GM12875 (cell line): ENCODE measurements at regions not wholly inside any gene's neighbourhood (a gene's known extent, or its start where the extent isn't known, plus 50 kb on each side); places are given as distances from the start of the nearest gene placed in this dataset.
A peak's percentile ranks its signal among the peaks of the same experiment; 100 is the strongest.

Source experiments
- H3K4me3 ChIP-seq: one replicate; pipeline ENCODE4 v1.5.1; 2011; ENCODE audit warnings: low read depth, low read length, control low read depth
- TF ChIP-seq, protein P1 (sequence below): IDR thresholded peaks from 2 replicates; pipeline ENCODE4 v1.5.1; 2011; ENCODE audit warnings: low read depth, mild to moderate bottlenecking, control low read depth, inconsistent platforms, low read length, moderate library complexity, borderline replicate concordance; ENCODE audit not compliant: insufficient read depth

DNA sequence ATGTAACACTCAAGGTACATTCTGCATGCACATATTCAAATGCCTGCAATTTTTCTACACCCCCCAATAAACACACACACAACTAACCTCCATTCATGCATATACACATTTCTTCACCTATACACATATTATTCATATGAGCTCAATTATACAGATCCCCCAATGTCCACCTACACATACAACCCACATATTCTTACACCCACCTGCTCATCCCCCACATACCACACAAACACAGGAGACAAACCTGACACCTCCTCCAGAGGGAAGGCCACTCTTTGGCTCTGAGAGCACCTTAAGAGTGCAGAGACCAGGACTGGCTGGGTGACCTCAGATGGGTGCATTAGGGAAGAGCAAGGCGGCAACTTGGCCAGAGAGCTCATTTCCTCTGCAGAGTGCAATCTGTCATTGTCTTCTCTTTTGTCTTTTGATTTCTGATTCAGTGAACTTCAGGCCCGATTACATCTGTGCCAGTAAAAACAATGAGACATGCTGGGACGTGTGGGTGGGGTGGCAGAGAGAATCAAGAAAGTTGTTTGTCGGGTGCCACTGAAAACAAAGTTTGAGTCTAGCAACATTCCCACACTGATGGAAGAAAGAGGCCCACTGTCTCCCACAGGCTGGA lies 208.4 kb downstream of the NXPE2 start:
- H3K4me3 ChIP-seq: no peak overlapping the region
- TF ChIP-seq, protein P1, sequence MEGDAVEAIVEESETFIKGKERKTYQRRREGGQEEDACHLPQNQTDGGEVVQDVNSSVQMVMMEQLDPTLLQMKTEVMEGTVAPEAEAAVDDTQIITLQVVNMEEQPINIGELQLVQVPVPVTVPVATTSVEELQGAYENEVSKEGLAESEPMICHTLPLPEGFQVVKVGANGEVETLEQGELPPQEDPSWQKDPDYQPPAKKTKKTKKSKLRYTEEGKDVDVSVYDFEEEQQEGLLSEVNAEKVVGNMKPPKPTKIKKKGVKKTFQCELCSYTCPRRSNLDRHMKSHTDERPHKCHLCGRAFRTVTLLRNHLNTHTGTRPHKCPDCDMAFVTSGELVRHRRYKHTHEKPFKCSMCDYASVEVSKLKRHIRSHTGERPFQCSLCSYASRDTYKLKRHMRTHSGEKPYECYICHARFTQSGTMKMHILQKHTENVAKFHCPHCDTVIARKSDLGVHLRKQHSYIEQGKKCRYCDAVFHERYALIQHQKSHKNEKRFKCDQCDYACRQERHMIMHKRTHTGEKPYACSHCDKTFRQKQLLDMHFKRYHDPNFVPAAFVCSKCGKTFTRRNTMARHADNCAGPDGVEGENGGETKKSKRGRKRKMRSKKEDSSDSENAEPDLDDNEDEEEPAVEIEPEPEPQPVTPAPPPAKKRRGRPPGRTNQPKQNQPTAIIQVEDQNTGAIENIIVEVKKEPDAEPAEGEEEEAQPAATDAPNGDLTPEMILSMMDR: no peak

DNA sequence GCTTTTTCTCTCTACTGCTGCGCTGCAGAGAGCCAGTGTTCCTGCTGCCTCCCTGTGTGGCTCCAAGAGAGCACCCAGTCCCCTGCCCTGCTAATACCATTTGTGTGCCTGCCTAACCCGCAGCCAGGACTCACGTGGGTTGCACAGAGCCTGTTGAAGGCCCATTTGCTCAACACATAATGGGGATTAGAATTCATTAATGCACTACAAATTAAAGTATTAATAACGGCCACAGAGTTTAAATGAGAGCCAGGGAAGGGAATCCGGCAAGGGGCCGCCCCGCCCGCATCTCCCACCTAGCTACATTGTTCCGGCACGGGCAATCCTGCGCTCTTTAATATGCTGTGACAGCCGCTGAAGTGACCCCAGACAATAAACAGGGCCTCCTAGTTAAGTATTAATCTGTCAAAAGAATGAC lies 211.3 kb downstream of the NXPE2 start:
- TF ChIP-seq, protein P1: no peak
- no peak overlapping the region for H3K4me3 ChIP-seq

DNA sequence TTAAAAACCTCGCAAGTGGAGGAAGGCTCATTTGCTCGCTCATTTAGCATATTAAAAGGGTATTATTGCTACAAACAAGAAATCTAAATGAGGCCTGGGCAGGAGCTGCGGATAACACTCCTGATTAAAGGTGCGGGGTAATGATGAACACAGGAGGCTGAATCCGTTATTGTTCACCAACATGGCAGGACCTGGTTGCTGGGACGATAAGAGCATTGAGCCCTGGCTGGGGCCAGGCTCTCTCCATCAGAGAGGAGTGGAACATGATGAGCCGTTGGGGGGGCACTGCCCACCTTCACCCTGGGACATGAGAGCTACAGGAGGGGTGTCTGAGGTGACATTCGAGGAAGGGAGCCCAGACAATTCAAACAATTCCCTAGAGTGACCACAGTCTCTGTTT lies 211.7 kb downstream of the NXPE2 start:
- TF ChIP-seq, protein P1: no peak
- no peak overlapping the region for H3K4me3 ChIP-seq

DNA sequence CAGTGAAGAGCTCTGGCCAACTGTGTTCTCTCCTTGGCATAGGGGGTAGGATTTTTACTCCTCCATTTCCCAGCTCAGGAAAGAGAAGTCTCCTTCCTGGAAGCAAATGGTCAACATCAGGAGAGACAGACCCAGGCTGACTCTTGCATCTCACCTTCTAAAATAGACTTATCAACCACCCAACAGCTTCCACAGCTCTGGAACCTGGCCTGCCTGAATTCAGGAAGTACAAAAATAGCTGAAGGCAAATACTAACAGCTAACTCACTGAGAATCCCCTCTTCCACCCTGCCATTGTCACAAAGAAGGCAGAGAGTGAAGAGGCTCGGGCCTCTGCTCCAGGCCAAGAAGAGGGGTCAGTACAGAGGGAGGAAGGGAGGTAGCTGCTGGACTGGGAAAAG lies 213.6 kb downstream of the NXPE2 start:
- no peak overlapping the region for H3K4me3 ChIP-seq
- TF ChIP-seq, protein P1: no peak

DNA sequence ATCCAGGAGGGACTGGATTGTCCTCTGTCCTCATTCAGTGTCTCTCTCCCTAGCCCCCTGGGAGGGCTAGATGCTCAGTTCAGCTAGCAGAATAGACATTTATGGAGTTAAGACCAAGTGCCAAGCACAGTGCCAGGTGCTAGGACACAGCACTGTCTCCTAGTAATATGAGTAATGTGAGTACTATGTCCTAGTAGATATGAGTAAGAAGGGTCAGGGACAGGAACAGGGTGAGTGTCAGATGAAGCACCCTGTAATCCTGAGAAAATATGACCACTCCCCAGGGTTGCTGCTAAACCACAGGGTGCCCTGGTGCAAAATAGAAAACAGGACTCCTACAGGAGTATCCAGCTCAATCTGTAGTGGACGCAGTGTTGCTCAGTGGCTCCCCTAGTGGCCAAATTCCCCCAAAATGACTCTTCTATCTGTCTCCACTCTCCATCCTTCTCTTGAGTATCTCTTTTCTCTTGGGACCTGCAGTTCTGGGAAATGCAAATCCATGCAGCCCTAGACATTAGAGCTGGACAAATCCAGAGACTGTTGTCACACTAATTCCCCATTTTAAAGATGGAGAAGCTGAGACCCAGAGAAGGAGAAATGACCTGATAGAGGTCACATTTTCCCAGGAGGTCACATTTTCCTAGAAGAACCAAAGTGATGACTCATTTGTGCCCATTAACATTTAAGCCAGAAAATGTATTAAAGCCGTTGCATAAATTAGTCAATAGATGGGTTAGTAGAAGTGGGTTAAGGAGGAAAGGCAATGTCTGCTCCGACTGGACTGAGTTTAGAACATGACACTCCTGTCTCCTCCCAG lies 214.3 kb downstream of the NXPE2 start:
- TF ChIP-seq, protein P1: peak; percentile 74
- no peak overlapping the region for H3K4me3 ChIP-seq

DNA sequence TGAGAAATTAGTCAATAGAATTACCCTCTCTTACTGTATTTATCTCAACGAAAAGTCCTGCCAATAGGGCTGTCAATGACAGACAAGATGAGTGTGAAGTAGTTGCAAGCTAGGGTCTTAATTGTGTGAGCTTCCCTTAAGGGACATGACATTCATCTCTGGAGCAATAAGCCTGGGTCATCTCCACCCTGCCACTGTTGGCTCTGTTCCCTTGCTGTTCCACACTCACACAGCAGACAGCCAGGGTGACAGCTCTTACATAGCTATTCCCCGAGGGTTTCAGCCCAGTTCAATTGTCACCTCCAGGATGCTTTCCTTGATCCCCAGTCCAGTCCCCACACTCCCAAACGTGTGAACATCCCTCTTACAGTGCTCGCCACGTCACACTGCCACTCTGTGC lies 215.0 kb downstream of the NXPE2 start:
- no peak overlapping the region for H3K4me3 ChIP-seq
- TF ChIP-seq, protein P1: no peak

DNA sequence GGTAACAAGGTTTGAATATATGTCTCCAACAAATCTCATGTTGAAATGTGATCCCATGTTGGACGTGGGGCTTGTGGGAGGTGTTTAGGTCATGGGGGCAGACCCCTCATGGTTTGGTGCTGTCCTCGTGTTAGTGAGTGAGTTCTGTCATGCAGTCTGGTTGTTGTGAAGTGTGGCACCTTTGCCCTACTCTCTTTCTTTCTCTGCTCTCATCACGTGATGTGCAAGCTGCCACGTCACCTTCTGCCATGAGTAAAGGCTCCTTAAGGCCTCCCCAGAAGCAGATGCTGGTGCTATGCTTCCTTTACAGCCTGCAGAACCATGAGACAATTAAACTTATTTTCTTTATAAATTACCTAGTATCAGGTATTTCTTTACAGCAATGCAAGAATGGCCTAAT lies 218.3 kb downstream of the NXPE2 start:
- TF ChIP-seq, protein P1: no peak
- H3K4me3 ChIP-seq: no peak overlapping the region
